IMR-90 (cell line): ENCODE measurements at regions not wholly inside any gene's neighbourhood (a gene's known extent, or its start where the extent isn't known, plus 50 kb on each side); places are given as distances from the start of the nearest gene placed in this dataset.

Experiments
- ATAC-seq: fragments of 200-7000 bp; cut with Tn5 transposase; 2 replicates; pipeline ENCODE4 v1.9.1; 2020; ENCODE audit warnings: low read depth, mild to moderate bottlenecking, moderate library complexity
- BruUV-seq: library from RNA; stranded (reverse); fragments of 400-500 nt; replicated peaks from 2 replicates; lab custom pipeline; 2021; lab: Mats Ljungman, UMichigan
- CTCF ChIA-PET: fragments of 300-600 bp; formaldehyde crosslinking; extraction: SDS; loops from one replicate; lab custom pipeline; 2021; ENCODE audit warnings: antibody characterized with exemption; lab: Yijun Ruan, JAX
- POLR2A ChIA-PET: fragments of 300-600 bp; sonication (Branson Sonifier 250); formaldehyde crosslinking; loops from one replicate; lab custom pipeline; 2022; ENCODE audit warnings: antibody characterized with exemption; ENCODE audit not compliant: unreplicated experiment; lab: Charles Lee
- DNase-seq: peaks from one replicate; pipeline ENCODE4 v3.0.0; 2013
- H2AFZ ChIP-seq: replicated peaks from 2 replicates; pipeline ENCODE3; 2013; ENCODE audit warnings: low read length, mild to moderate bottlenecking; ENCODE audit not compliant: poor library complexity
- H2AK5ac ChIP-seq: 2 replicates; pipeline ENCODE4 v1.6.1; 2013; ENCODE audit warnings: low read depth, low read length, inconsistent platforms
- H2AK9ac ChIP-seq: replicated peaks from 2 replicates; pipeline ENCODE3; 2013; ENCODE audit warnings: mild to moderate bottlenecking, low read depth, low read length, moderate library complexity; ENCODE audit not compliant: poor library complexity
- H2BK120ac ChIP-seq: 2 replicates; pipeline ENCODE4 v1.6.1; 2013; ENCODE audit warnings: low read depth, low read length, inconsistent platforms
- H2BK15ac ChIP-seq: 3 replicates; pipeline ENCODE4 v1.6.1; 2013; ENCODE audit warnings: low read depth, low read length, inconsistent platforms
- H2BK20ac ChIP-seq: 2 replicates; pipeline ENCODE4 v1.6.1; 2013; ENCODE audit warnings: low read depth, mild to moderate bottlenecking, inconsistent platforms, low read length, moderate library complexity
- H2BK5ac ChIP-seq: 2 replicates; pipeline ENCODE4 v1.6.1; 2013; ENCODE audit warnings: mild to moderate bottlenecking, low read depth, low read length, inconsistent platforms; ENCODE audit not compliant: poor library complexity, severe bottlenecking
- H3K14ac ChIP-seq: replicated peaks from 2 replicates; pipeline ENCODE4 v1.6.1; 2013; ENCODE audit warnings: low read depth, low read length, inconsistent platforms
- H3K18ac ChIP-seq: 2 replicates; pipeline ENCODE4 v1.6.1; 2013; ENCODE audit warnings: low read depth, low read length, control low read depth
- H3K23ac ChIP-seq: 2 replicates; pipeline ENCODE4 v1.6.1; 2013; ENCODE audit warnings: low read depth, low read length, inconsistent platforms
- H3K27ac ChIP-seq: 2 replicates; pipeline ENCODE4 v1.5.1; 2013; ENCODE audit warnings: mild to moderate bottlenecking, control low read depth, low read length; ENCODE audit not compliant: insufficient read depth
- H3K27me3 ChIP-seq: 2 replicates; pipeline ENCODE4 v1.6.1; 2013; ENCODE audit warnings: low read length; ENCODE audit not compliant: control insufficient read depth, insufficient read depth
- H3K36me3 ChIP-seq: 2 replicates; pipeline ENCODE4 v1.6.1; 2013; ENCODE audit warnings: low read length, mixed read lengths; ENCODE audit not compliant: control insufficient read depth, insufficient read depth
- H3K4ac ChIP-seq: 2 replicates; pipeline ENCODE4 v1.6.1; 2013; ENCODE audit warnings: low read depth, low read length, inconsistent platforms
- H3K4me1 ChIP-seq: 2 replicates; pipeline ENCODE4 v1.6.1; 2013; ENCODE audit warnings: low read length, mixed read lengths; ENCODE audit not compliant: control insufficient read depth, insufficient read depth
- H3K4me2 ChIP-seq: 2 replicates; pipeline ENCODE4 v1.6.1; 2013; ENCODE audit warnings: low read depth, mild to moderate bottlenecking, control low read depth, low read length, moderate library complexity
- H3K4me3 ChIP-seq: 2 replicates; pipeline ENCODE4 v1.5.1; 2013; ENCODE audit warnings: low read depth, mild to moderate bottlenecking, control low read depth, low read length, moderate library complexity; ENCODE audit not compliant: insufficient read depth
- H3K56ac ChIP-seq: 2 replicates; pipeline ENCODE4 v1.6.1; 2013; ENCODE audit warnings: low read length, inconsistent platforms; ENCODE audit not compliant: insufficient read depth; ENCODE audit errors: extremely low read depth
- H3K79me1 ChIP-seq, 2 experiments: 2 replicates each; pipeline ENCODE4 v1.6.1; 2013; ENCODE audit warnings: low read length in 2 of 2, inconsistent platforms in 1 of 2, low read depth in 1 of 2
- H3K9ac ChIP-seq: 2 replicates; pipeline ENCODE4 v1.6.1; 2013; ENCODE audit warnings: low read depth, low read length, control low read depth
- H3K9me1 ChIP-seq: 2 replicates; pipeline ENCODE4 v1.6.1; 2013; ENCODE audit warnings: low read length, inconsistent platforms; ENCODE audit not compliant: insufficient read depth
- H3K9me3 ChIP-seq: 2 replicates; pipeline ENCODE4 v1.6.1; 2013; ENCODE audit warnings: low read length; ENCODE audit not compliant: control insufficient read depth, insufficient read depth
- H4K20me1 ChIP-seq: 2 replicates; pipeline ENCODE4 v1.6.1; 2013; ENCODE audit warnings: low read length, inconsistent platforms; ENCODE audit not compliant: insufficient read depth
- H4K5ac ChIP-seq: 2 replicates; pipeline ENCODE4 v1.6.1; 2013; ENCODE audit warnings: mild to moderate bottlenecking, low read depth, low read length, control low read depth
- H4K8ac ChIP-seq, 2 experiments: 2 replicates each; pipeline ENCODE4 v1.6.1; 2013; ENCODE audit warnings: low read depth in 2 of 2, low read length in 2 of 2, control low read depth in 1 of 2, inconsistent platforms in 1 of 2
- H4K91ac ChIP-seq: 2 replicates; pipeline ENCODE4 v1.6.1; 2013; ENCODE audit warnings: low read depth, low read length, inconsistent platforms; ENCODE audit not compliant: insufficient read depth
- MAZ ChIP-seq: IDR thresholded peaks from 2 replicates; pipeline ENCODE4 v1.6.1; 2012; ENCODE audit warnings: low read depth, mild to moderate bottlenecking, low read length, improper control_type of control experiment, moderate library complexity, borderline replicate concordance
- POLR2A ChIP-seq: IDR thresholded peaks from 2 replicates; pipeline ENCODE4 v1.6.1; 2012; ENCODE audit warnings: mild to moderate bottlenecking, low read depth, low read length
- RCOR1 ChIP-seq: IDR thresholded peaks from 2 replicates; pipeline ENCODE4 v1.6.1; 2012; ENCODE audit warnings: mild to moderate bottlenecking, low read length, improper control_type of control experiment; ENCODE audit not compliant: insufficient replicate concordance
- WGBS, 2 experiments: methylation state at CpG; one replicate each; pipeline versions ENCODE4 v1.1.5 to v1.1.7; 2013; ENCODE audit warnings: missing lambda C conversion rate in 2 of 2; ENCODE audit not compliant: insufficient read length in 1 of 2; ENCODE audit errors: extremely low coverage in 2 of 2; 5-methylcytosine and 5-hydroxymethylcytosine counted together
- dilution Hi-C: fragments of 300-500 bp; cut with HindIII; formaldehyde crosslinking; loops from one replicate; pipeline ENCODE4 v1.14.3; 2018; ENCODE audit warnings: low sequenced_read_pairs; ENCODE audit not compliant: unreplicated experiment
- in situ Hi-C: fragments of 300-500 bp; cut with MboI; formaldehyde crosslinking; loops from 3 replicates; pipeline ENCODE4 v1.14.3; 2019; ENCODE audit warnings: low sequenced_read_pairs, inconsistent platforms, mixed read lengths
- intact Hi-C: fragments of 100-400 bp; cut with micrococcal nuclease; formaldehyde crosslinking; loops from 2 replicates; pipeline ENCODE4 v1.10.0; 2022

GRCh38 chr11:93942176-93942575, 79.0 kb upstream of the HEPHL1 start:
- Histone ChIP-seq H3K27me3 (no peaks in the 10 kb centered on the region; the same call in 1 of the 2 replicates), H3K27ac (no peak overlapping the region), H2AFZ (no peak overlapping the region), H2AK5ac (no peak overlapping the region), H3K23ac (no peak overlapping the region), H3K79me1 (no peaks in the 10 kb centered on the region), H2BK5ac (no peak overlapping the region), H3K4me3 (no peak overlapping the region), H3K4me2 (no peak overlapping the region), H3K18ac (no peak overlapping the region), H3K14ac (no peak overlapping the region), H3K36me3 (no peaks in the 10 kb centered on the region), H3K56ac (no peak overlapping the region), H2AK9ac (no peak overlapping the region), H4K20me1 (no peaks in the 10 kb centered on the region), H4K8ac (no peak overlapping the region), H2BK20ac (no peak overlapping the region), H3K9me1 (no peaks in the 10 kb centered on the region), H2BK15ac (no peak overlapping the region), H3K9ac (no peak overlapping the region), H2BK120ac (no peak overlapping the region), H3K4ac (no peak overlapping the region), H4K5ac (no peak overlapping the region), H4K91ac (no peak overlapping the region), H3K9me3 (no peaks in the 10 kb centered on the region), H3K4me1 (no peaks in the 10 kb centered on the region)
- TF ChIP-seq RCOR1 (no peak), POLR2A (no peak), MAZ (no peak)
- in situ Hi-C loops (no loop called here), dilution Hi-C loops (no loop called here), intact Hi-C loops (no loop called here)
- ChIA-PET CTCF (interaction anchor here (0.6 kb wide), 2 partner anchors 12 to 490 kb away, joined by 4 to 6 read pairs; no protein-coding TSS in a partner anchor), POLR2A (no interaction called here)
- no TSS peak for BruUV-seq
- ATAC-seq (no peak), DNase-seq (no peak)
- no CpG with 5 or more reads among the region's 2 CpGs for WGBS, 2 experiments
